GM21423 (cell line): ENCODE measurements at regions not wholly inside any gene's neighbourhood (a gene's known extent, or its start where the extent isn't known, plus 50 kb on each side); places are given as distances from the start of the nearest gene placed in this dataset.

Experiments used
- ATAC-seq: cut with Tn5 transposase; IDR thresholded peaks from one replicate; pipeline ENCODE4 v1.9.1; 2021; ENCODE audit warnings: mild to moderate bottlenecking, moderate library complexity; ENCODE audit not compliant: unreplicated experiment

DNA sequence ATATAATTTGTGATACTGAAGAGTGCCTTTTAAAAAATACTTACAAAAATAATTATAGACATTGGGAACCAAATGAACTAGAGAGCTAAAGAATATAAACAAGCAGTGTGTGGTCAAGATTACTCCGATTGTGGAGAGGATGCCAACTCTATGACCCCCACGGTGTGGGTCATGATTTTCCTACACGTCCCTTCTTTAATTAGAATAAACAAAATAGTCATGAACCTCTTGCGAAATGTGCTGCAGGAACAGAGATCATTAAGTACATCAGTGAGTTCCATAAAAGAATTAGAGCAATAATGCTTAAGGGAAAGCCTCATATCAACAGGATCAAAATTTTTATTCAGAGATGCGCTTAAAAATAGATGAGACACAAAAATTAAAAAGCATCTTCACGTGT is 476.6 kb upstream of the ROBO1 start:
- ATAC-seq, result no peak

DNA sequence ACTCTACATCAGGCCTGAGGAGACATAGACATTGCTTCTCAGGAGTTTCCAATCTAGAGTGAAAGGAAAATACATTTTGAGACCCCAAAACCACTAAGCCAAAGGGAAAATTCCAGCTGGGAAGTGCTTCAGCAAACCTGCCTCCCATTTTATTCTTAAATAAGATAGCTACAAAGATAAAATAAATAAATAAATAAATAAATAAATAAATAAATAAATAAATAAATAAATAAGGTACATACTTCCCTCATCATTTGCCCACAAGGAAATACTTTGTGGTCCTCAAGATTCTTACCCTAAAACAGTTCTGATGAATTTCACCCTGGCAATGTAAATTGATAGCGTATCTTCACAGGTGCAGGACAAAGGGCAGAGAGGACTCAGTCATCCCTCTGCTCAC is 474.0 kb upstream of the ROBO1 start:
- no peak for ATAC-seq

DNA sequence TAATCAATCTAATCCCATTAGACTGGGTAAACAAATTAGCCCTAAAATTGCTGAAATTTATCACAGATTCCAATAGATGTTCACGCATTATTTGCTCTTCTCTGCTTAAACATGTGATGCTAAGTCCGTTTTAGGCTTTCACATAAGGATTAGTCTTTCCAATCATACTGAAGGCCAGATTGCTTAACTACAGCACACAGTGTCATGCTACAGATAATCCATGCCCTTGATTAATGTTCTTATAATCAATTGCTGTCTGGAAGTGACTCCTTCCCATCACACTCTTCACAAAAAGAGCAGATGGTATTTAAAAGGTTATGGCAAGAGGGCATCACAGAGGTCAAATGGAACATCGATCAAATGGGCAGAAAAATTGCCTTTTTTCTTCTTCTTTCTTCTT is 471.5 kb upstream of the ROBO1 start:
- no peak for ATAC-seq

DNA sequence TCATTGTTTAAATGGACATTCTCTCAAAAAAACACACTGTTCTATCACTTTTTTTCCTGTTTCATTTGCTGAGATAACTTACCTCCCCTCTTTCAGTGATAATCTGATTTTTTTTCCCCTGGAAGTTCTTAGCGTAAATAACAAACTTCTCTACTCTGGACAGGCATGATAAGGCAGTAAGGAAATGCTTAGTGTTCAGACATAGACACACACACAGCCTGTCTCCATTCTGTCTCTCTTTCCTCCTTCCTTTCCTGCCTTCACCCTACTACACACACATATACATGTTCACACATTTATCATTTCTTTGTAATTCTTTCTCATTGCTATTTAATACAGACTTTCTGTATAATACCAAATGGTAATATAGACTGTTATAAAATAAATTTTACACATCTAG is 470.8 kb upstream of the ROBO1 start:
- no peak for ATAC-seq

- ATAC-seq, result no peak
Measured at GRCh38 chr3:80238152-80238551, 470.4 kb upstream of the ROBO1 start.

GRCh38 chr3:80234706-80235105 is 466.9 kb upstream of the ROBO1 start:
- no peak for ATAC-seq

DNA sequence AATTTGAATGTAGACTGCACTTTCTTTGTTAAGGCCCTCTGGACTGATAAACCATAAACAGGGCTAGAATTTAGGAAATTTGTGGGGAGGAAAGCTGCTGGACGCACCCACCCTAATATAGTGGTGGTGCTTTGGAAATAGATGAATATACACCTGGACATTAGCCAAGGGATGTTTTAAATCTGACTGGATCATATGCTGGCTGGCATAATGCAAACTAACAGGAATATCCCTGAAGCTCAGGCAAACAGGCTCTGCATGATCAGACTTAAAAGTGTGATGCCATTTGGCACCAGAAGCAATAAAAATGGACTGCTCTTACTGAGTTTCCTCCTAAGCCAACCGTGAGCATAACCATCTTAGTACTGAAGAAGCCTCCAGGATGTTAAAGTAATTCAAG is 465.8 kb upstream of the ROBO1 start:
- no peak for ATAC-seq

DNA sequence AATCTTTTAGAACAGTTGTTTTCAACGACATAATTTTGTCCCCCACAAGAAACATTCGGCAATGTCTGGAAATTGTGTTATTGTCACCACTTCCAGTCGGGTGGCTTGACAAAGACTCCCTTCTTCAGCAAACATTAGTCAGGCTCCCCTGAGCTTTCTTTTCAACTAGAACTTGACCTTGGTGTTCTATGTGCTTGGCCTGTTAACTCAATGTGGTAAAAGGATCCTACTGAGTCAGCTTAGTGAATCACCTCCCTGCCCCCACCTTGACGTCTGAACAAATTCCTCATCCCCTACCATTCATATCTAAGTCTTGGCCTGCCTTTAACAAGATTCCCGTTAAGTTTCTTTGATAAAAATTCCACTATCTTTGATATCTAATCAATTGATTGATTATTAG is 465.0 kb upstream of the ROBO1 start:
- ATAC-seq, result no peak

DNA sequence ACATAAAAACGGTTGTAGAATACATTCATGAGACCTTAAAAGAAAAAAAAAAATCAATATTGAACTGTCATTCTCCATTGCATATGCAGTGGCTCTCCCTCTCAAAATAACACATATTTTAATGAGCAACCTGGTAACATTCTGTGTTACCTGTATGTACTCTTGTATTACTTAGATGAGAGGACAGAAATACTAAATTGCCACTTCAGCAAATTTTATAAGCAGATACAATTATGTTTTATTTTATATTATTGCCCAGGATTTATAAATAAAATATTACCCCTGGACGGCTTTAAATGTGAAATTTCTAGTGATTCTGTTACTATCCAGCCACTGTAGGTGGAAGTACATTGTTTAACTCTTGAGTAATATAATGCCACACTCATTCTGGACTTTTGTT is 463.2 kb upstream of the ROBO1 start:
- ATAC-seq, result no peak

GRCh38 chr3:80227216-80227615 is 459.4 kb upstream of the ROBO1 start:
- no peak for ATAC-seq

- ATAC-seq, result no peak
Measured at GRCh38 chr3:80215191-80215590, 447.4 kb upstream of the ROBO1 start.

DNA sequence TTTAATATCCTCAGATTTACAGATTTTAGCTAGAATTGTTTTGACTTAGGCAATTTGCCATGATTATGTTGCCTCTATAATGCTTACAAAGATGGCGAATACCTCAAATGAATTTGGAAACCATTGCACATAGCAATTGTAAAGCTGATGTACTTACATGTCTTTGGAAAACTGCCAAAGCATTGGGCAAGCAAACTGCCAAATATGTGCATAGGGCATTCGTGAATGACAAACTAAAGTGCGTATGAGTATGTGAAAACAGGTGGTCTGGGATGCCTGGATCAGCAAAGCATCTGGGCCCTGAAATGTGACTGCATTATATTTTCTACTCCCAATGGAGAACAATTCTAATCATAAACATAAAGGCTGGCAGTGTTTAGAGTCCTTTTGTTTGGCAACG is 445.3 kb upstream of the ROBO1 start:
- ATAC-seq, result no peak

- no peak for ATAC-seq
Measured at GRCh38 chr3:80192936-80193335, 425.1 kb upstream of the ROBO1 start.

DNA sequence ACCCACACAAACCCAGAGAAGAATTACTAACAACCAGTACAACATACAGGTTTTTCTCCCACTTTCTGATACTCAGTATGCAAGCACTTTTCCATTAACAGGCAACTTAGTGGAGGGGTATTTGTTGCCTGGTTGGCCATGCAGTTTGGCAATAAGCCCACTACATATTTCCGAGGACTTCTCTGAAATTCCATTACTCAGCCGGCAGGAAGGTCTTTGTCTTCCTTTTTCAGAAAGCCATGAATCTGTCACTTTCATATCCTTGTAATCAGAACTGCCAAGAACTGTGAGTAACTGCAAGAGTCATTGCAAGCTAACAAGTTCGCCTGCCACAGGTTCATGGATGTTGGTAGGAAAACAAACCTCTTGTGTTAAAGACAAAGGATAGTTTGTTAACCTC is 422.3 kb upstream of the ROBO1 start:
- ATAC-seq, result no peak

GRCh38 chr3:80187981-80188380 is 420.2 kb upstream of the ROBO1 start:
- no peak for ATAC-seq

GRCh38 chr3:80159990-80160506 is 392.2 kb upstream of the ROBO1 start:
- no peak for ATAC-seq

GRCh38 chr3:80158332-80158731 is 390.5 kb upstream of the ROBO1 start:
- ATAC-seq, result no peak

DNA sequence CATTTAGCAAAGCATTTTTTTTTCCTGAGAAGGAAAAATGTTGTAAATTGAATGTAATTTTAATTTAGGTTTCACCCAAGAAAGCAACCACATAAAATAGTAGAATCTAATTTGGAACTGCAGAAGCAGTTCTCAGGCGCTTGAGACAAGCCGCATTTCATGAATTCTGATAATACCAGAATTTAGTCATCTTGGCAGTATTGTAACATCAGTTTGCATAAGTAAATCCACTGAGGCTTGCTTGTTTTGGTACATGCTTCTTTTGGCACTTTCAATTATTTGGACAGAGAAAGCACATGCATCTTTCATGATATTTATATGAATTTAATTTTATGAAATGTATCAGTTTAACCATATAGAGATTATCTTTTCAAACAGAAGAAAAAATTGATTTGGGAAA is 389.7 kb upstream of the ROBO1 start:
- ATAC-seq, result no peak

DNA sequence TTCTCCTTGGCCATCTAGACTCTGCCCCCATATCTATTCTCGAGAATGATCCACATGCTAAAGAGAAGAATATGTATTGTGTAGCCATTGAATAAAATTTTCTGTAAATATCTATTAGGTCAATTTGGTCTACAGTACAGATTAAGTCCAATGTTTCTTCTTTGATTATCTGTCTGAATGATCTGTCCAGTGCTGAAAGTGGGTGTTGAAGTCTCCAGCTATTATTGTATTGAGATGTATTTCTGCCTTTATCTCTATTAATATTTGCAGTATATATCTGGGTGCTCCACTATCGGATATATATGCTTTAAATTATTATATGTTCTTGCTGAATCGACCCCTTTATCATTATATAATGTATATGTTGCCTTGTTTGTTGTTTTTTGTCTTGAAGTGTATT is 384.9 kb upstream of the ROBO1 start:
- no peak for ATAC-seq

- ATAC-seq, result no peak
Measured at GRCh38 chr3:80142714-80143113, 374.9 kb upstream of the ROBO1 start.

DNA sequence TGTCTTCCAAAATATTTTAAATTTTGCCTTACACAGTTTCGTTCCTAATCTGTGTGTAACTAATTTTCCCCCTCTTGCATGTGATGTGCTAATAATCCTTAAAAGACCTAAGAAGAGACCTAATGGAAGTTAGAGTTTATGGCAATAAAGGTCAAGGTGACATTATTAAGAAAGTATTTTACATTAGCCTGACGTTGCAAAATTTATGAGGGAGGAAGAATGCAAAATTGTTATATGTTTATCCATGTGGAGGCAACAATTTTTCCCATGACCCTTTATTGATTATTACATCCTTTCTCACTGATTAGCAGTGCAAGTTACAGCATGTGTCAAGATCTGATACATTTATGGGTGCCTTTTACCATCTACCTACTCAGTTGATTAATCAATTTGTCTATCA is 373.8 kb upstream of the ROBO1 start:
- ATAC-seq, result no peak

DNA sequence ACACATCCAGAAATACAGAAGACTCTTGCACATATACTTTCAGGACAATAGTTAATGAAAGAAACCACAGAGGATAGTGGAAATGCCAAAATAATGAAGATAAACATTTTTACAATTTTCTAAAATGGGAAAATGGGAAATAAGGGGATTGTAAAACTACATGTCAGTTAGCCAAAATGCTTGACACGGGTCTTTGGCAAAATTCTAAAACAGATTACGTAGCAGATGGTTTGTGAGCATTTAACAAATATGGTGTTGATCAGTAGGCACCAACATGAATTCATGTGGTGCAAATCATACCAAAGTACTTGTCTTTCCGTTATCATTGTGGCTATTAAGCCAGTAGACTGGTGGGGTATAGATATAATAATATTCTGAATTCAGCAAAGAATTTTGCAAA is 348.5 kb upstream of the ROBO1 start:
- ATAC-seq, result no peak

- no peak for ATAC-seq
Measured at GRCh38 chr3:80114694-80115093, 346.9 kb upstream of the ROBO1 start.

DNA sequence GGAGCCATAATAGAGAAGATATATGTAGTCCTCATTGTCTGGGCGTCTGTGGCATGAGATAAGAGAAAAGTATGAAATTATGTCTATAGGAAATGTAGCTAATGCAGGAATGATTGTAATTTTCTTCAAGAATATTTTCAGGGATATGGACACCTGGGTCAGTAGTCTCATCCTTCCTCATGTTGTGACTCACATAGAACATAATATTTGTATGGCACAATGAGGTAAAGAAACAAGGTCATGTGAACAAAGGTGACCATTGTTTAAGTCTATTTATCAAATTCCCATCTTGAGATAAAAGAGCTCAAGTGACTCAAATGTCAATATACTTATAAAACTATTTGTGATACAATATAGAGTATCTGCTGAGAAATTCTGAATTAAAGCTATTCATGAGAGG is 345.5 kb upstream of the ROBO1 start:
- no peak for ATAC-seq
